Mesendoderm (in vitro differentiated cells): ENCODE measurements at regions not wholly inside any gene's neighbourhood (a gene's known extent, or its start where the extent isn't known, plus 50 kb on each side); places are given as distances from the start of the nearest gene placed in this dataset.

Experiments
- DNase-seq: peaks from one replicate; pipeline ENCODE4 v3.0.0; 2013
- H2AK5ac ChIP-seq: 2 replicates; pipeline ENCODE4 v1.6.1; 2013; ENCODE audit warnings: low read length, inconsistent platforms
- H2BK120ac ChIP-seq: 2 replicates; pipeline ENCODE4 v1.6.1; 2013; ENCODE audit warnings: low read depth, mild to moderate bottlenecking, low read length, moderate library complexity, mixed read lengths
- H2BK15ac ChIP-seq: replicated peaks from 2 replicates; pipeline ENCODE4 v1.6.1; 2013; ENCODE audit warnings: low read depth, mild to moderate bottlenecking, moderate library complexity
- H2BK5ac ChIP-seq: 2 replicates; pipeline ENCODE4 v1.6.1; 2013; ENCODE audit warnings: low read length, inconsistent platforms
- H3K18ac ChIP-seq: 2 replicates; pipeline ENCODE4 v1.6.1; 2013; ENCODE audit warnings: mild to moderate bottlenecking, low read length, mixed read lengths
- H3K23ac ChIP-seq: one replicate; pipeline ENCODE4 v1.6.1; 2013; ENCODE audit warnings: low read length
- H3K27ac ChIP-seq: 2 replicates; pipeline ENCODE4 v1.5.1; 2013; ENCODE audit warnings: low read depth, mild to moderate bottlenecking, inconsistent platforms, low read length, moderate library complexity
- H3K27me3 ChIP-seq: 2 replicates; pipeline ENCODE4 v1.6.1; 2013; ENCODE audit warnings: low read length, control low read depth, mild to moderate bottlenecking, inconsistent platforms; ENCODE audit not compliant: insufficient read depth, poor library complexity
- H3K36me3 ChIP-seq: 2 replicates; pipeline ENCODE4 v1.6.1; 2013; ENCODE audit warnings: low read length, inconsistent platforms; ENCODE audit not compliant: control insufficient read depth, insufficient read depth
- H3K4ac ChIP-seq: one replicate; pipeline ENCODE4 v1.6.1; 2013; ENCODE audit warnings: low read depth, mild to moderate bottlenecking, low read length, moderate library complexity
- H3K4me1 ChIP-seq: 2 replicates; pipeline ENCODE4 v1.6.1; 2013; ENCODE audit warnings: low read depth, low read length, inconsistent platforms; ENCODE audit not compliant: control insufficient read depth
- H3K4me2 ChIP-seq: 2 replicates; pipeline ENCODE4 v1.6.1; 2013; ENCODE audit warnings: low read length
- H3K4me3 ChIP-seq: 2 replicates; pipeline ENCODE4 v1.5.1; 2013; ENCODE audit warnings: mild to moderate bottlenecking, low read length
- H3K56ac ChIP-seq: one replicate; pipeline ENCODE4 v1.6.1; 2013; ENCODE audit warnings: low read length
- H3K79me1 ChIP-seq: 2 replicates; pipeline ENCODE4 v1.6.1; 2013; ENCODE audit warnings: low read length, inconsistent platforms
- H3K79me2 ChIP-seq: 2 replicates; pipeline ENCODE4 v1.6.1; 2013; ENCODE audit warnings: mild to moderate bottlenecking, low read length; ENCODE audit not compliant: control insufficient read depth, insufficient read depth
- H3K9ac ChIP-seq: 2 replicates; pipeline ENCODE4 v1.6.1; 2013; ENCODE audit warnings: low read length, inconsistent platforms
- H4K5ac ChIP-seq: one replicate; pipeline ENCODE4 v1.6.1; 2013; ENCODE audit warnings: low read length
- H4K8ac ChIP-seq: one replicate; pipeline ENCODE4 v1.6.1; 2013; ENCODE audit warnings: low read depth, mild to moderate bottlenecking, control low read depth, low read length, moderate library complexity
- WGBS: extraction: QIAGEN DNeasy Blood & Tissue Kit; methylation state at CpG from one replicate; pipeline ENCODE4 v1.1.7; 2013; ENCODE audit warnings: low lambda C conversion rate, missing lambda C conversion rate; ENCODE audit not compliant: insufficient coverage; ENCODE audit errors: extremely low coverage; 5-methylcytosine and 5-hydroxymethylcytosine counted together

- no peak overlapping the region for H2BK120ac ChIP-seq
- no peak for DNase-seq
Measured at GRCh38 chr11:134532131-134532920, 120.3 kb upstream of the B3GAT1 start.

GRCh38 chr11:134531327-134532130, 119.5 kb upstream of the B3GAT1 start:
- no peak overlapping the region for H3K4ac ChIP-seq
- H3K9ac ChIP-seq, result no peak overlapping the region
- no peaks in the 10 kb centered on the region for H3K27me3 ChIP-seq
- H3K4me2 ChIP-seq, result no peak overlapping the region
- H3K23ac ChIP-seq, result no peak overlapping the region
- no peak overlapping the region for H3K27ac ChIP-seq
- H3K18ac ChIP-seq, result no peak overlapping the region
- DNase-seq, result no peak
- no peak overlapping the region for H2BK15ac ChIP-seq
- no peak overlapping the region for H3K56ac ChIP-seq
- H3K36me3 ChIP-seq, result no peaks in the 10 kb centered on the region
- H2BK5ac ChIP-seq, result no peak overlapping the region
- no peak overlapping the region for H2BK120ac ChIP-seq
- H3K4me1 ChIP-seq, result no peaks in the 10 kb centered on the region
- H3K79me2 ChIP-seq, result no peaks in the 10 kb centered on the region
- H2AK5ac ChIP-seq, result no peak overlapping the region
- no peak overlapping the region for H4K8ac ChIP-seq
- no CpG with 5 or more reads among the region's 23 CpGs for WGBS
- no peak overlapping the region for H3K4me3 ChIP-seq
- no peaks in the 10 kb centered on the region for H3K79me1 ChIP-seq
- H4K5ac ChIP-seq, result no peak overlapping the region

More at GRCh38 chr11:134532131-134532920, 120.3 kb upstream of the B3GAT1 start:
- H3K23ac ChIP-seq, result no peak overlapping the region
- H2AK5ac ChIP-seq, result no peak overlapping the region
- no peaks in the 10 kb centered on the region for H3K4me1 ChIP-seq
- H3K27me3 ChIP-seq, result no peaks in the 10 kb centered on the region
- no peak overlapping the region for H3K4me3 ChIP-seq
- WGBS, result no CpG with 5 or more reads among the region's 23 CpGs
- no peak overlapping the region for H3K9ac ChIP-seq
- H3K4me2 ChIP-seq, result no peak overlapping the region
- H3K79me1 ChIP-seq, result no peaks in the 10 kb centered on the region
- H3K56ac ChIP-seq, result no peak overlapping the region
- no peak overlapping the region for H3K18ac ChIP-seq
- H4K8ac ChIP-seq, result no peak overlapping the region
- no peaks in the 10 kb centered on the region for H3K36me3 ChIP-seq
- H4K5ac ChIP-seq, result no peak overlapping the region
- H3K4ac ChIP-seq, result no peak overlapping the region
- H2BK5ac ChIP-seq, result no peak overlapping the region
- no peak overlapping the region for H3K27ac ChIP-seq
- H2BK15ac ChIP-seq, result no peak overlapping the region
- no peaks in the 10 kb centered on the region for H3K79me2 ChIP-seq

- Histone ChIP-seq H4K5ac (no peak overlapping the region), H2BK120ac (no peak overlapping the region), H3K4me3 (no peak overlapping the region), H3K79me2 (no peaks in the 10 kb centered on the region), H3K18ac (no peak overlapping the region), H3K27me3 (no peaks in the 10 kb centered on the region), H3K27ac (no peak overlapping the region), H3K9ac (no peak overlapping the region), H3K56ac (no peak overlapping the region), H4K8ac (no peak overlapping the region), H2BK15ac (no peak overlapping the region), H3K4me2 (no peak overlapping the region), H2AK5ac (no peak overlapping the region), H3K4me1 (no peaks in the 10 kb centered on the region), H3K4ac (no peak overlapping the region), H3K23ac (no peak overlapping the region), H3K36me3 (no peaks in the 10 kb centered on the region), H3K79me1 (no peaks in the 10 kb centered on the region), H2BK5ac (no peak overlapping the region)
- no CpG with 5 or more reads among the region's 14 CpGs for WGBS
- DNase-seq, result no peak
Measured at GRCh38 chr11:134530636-134531326, 118.7 kb upstream of the B3GAT1 start.

GRCh38 chr11:134529212-134530096, 117.4 kb upstream of the B3GAT1 start:
- Histone ChIP-seq H3K79me2 (no peaks in the 10 kb centered on the region), H3K4me1 (no peaks in the 10 kb centered on the region), H3K4me2 (no peak overlapping the region), H2BK15ac (no peak overlapping the region), H3K4ac (no peak overlapping the region), H3K23ac (no peak overlapping the region), H4K8ac (no peak overlapping the region), H3K27me3 (no peaks in the 10 kb centered on the region), H3K18ac (no peak overlapping the region), H2BK5ac (no peak overlapping the region), H3K27ac (no peak overlapping the region), H2AK5ac (no peak overlapping the region), H3K9ac (no peak overlapping the region), H3K36me3 (no peaks in the 10 kb centered on the region), H3K4me3 (no peak overlapping the region), H3K56ac (no peak overlapping the region), H2BK120ac (no peak overlapping the region), H3K79me1 (no peaks in the 10 kb centered on the region), H4K5ac (no peak overlapping the region)
- DNase-seq, result no peak
- WGBS, result no CpG with 5 or more reads among the region's 26 CpGs

- Histone ChIP-seq H4K5ac (no peak overlapping the region), H3K27me3 (no peaks in the 10 kb centered on the region), H3K23ac (no peak overlapping the region), H3K36me3 (no peaks in the 10 kb centered on the region), H3K18ac (no peak overlapping the region), H2BK15ac (no peak overlapping the region), H2BK5ac (no peak overlapping the region), H3K4me2 (no peak overlapping the region), H2AK5ac (no peak overlapping the region), H3K4me1 (no peaks in the 10 kb centered on the region), H3K4me3 (no peak overlapping the region), H4K8ac (no peak overlapping the region), H3K9ac (no peak overlapping the region), H3K79me1 (no peaks in the 10 kb centered on the region), H2BK120ac (no peak overlapping the region), H3K79me2 (no peaks in the 10 kb centered on the region), H3K56ac (no peak overlapping the region), H3K4ac (no peak overlapping the region), H3K27ac (no peak overlapping the region)
- no peak for DNase-seq
- WGBS, result no CpG with 5 or more reads among the region's 8 CpGs
Measured at GRCh38 chr11:134528453-134528852, 116.4 kb upstream of the B3GAT1 start.
